Caki2 (cell line): ENCODE measurements at regions not wholly inside any gene's neighbourhood (a gene's known extent, or its start where the extent isn't known, plus 50 kb on each side); places are given as distances from the start of the nearest gene placed in this dataset.
A peak's percentile ranks its signal among the peaks of the same experiment; 100 is the strongest.

Experiments used
- DNase-seq: peaks from one replicate; pipeline ENCODE4 v3.0.0-alpha.2; 2015; ENCODE audit warnings: low read depth
- in situ Hi-C: cut with HindIII; loops from 2 replicates; pipeline ENCODE4 v1.10.0; 2016; ENCODE audit warnings: low sequenced_read_pairs, low pct_unique_long_range_greater_than_20kb, mixed read lengths

- DNase-seq: no peak
- in situ Hi-C loops: no loop called here
These were observed 228.8 kb downstream of the SMARCA2 start for GRCh38 chr9:2243666-2244555.

GRCh38 chr9:2247340-2247739, 232.2 kb downstream of the SMARCA2 start:
- DNase-seq: no peak
- in situ Hi-C loops: no loop called here

- in situ Hi-C loops: no loop called here
- peak; percentile 47 for DNase-seq
These were observed 233.7 kb downstream of the SMARCA2 start for GRCh38 chr9:2248768-2249265.

GRCh38 chr9:2253636-2254580, 238.8 kb downstream of the SMARCA2 start:
- no peak for DNase-seq
- in situ Hi-C loops: no loop called here

GRCh38 chr9:2255128-2255527, 240.0 kb downstream of the SMARCA2 start:
- no peak for DNase-seq
- in situ Hi-C loops: no loop called here

DNA sequence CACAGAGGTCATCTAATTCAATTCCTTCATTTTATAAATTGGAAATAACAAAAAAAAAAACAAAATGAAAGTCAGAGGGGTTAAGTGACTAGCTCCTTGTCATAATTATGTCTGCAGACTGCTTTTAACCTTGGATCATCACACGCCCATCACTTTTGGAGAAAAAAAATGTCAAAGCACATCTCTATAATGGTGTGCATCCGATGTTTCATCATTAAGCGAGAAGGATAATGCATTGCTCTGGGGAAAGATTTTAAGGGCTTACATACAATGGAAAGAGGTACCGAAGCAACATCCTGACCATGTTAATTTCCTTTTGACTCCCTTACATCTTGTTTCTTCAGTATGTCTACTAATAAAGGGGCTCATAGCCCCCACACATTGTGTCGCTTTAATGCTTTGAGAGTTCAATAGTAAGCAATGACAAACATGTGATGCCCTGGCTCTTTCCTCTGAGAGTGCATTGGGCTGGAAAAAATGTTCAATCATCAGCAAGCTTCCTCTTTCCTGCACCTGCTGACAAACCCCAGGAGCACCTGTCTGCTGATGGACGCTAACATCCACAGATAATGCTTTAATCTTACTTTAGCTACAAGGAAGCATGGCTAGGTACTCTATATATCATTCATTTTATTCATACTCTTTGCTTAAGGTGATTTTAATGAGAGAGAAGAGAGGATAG, 242.2 kb downstream of the SMARCA2 start:
- no peak for DNase-seq
- in situ Hi-C loops: no loop called here

- in situ Hi-C loops: no loop called here
- DNase-seq: peak; percentile 60
These were observed 245.5 kb downstream of the SMARCA2 start for GRCh38 chr9:2260417-2261306.

DNA sequence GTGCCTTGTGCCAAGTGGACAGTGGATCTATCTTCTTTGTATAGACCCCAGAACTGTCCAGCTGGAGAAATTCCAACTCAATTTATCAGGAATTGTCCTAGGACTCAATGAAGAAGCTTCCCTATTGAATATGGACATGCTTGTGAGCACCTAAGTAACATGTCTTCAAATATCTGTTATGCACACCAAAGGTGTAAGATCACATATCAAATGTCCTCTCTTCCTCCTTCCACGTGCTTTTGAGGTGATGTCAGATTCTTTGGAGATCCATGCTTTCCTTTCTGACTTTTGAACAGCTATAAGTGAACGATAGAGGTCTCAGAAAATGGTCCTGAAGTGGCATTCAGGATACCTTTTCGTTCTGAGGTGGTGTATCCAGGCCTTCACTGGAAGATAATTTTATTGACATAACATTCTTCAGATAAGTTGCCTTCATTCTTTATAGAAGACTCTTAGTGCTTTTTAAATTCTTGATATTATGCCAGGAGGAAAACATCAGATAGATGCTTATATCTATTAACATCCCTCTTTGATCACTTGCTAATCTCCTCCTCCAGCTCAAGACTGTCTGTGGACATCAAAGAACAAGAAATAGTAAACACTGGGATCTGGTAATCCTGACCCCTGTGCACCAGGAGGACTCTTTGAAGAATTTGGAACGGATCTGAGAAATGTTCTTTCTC, 246.4 kb downstream of the SMARCA2 start:
- DNase-seq: no peak
- in situ Hi-C loops: no loop called here

DNA sequence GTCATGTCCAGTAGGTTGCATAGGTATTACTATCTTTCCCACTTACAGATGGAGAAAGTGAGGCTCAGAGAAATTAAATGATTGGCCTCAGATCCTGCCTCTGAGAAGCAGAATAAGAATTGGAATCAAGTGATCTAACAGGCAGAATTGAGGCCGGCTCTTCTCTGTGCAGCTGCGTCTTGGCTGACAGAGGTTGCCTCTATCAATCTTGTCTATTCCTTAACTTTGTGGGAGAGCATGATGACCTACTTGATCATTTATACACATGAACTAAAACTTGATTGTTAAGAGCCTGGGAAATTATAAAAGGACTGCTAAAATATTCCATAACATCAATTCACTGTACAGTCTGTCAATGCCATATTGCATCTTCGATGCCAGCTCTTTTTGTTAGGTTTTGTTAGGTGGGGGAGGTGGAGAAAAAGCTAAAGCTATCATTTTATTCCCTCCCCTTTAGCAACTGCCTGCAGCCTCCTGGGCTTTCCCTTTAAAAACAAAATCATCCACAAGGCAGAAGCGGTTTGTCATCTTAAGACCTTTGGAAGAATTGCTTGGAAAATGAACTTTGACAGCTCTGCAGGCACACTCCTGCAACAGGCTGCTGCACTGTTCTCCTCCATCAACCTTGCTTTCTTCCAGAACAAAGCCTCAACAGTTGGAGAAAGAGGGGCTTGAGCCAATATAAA, 247.4 kb downstream of the SMARCA2 start:
- peak; percentile 19 for DNase-seq
- in situ Hi-C loops: no loop called here

GRCh38 chr9:2263111-2263510, 248.0 kb downstream of the SMARCA2 start:
- in situ Hi-C loops: no loop called here
- DNase-seq: no peak

GRCh38 chr9:2263665-2264064, 248.5 kb downstream of the SMARCA2 start:
- in situ Hi-C loops: no loop called here
- no peak for DNase-seq

DNA sequence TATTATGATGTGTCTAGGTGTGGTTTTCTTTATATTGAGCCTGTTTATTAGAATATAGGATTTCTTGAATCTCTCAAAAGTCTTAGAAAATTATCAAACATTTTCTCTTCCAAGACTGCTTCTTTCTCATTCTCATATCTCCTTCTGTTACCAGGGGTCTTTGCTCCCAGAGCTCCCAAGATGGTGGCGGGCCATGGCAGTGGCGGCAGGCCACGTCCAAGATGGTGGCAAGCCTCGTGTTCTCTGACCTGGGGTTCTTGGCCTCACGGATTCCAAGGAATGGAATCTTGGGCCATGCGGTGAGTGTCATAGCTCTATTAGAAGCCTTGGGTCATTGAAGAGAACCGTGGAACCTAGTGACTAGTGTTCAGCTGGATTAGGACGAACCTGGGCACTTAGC, 248.9 kb downstream of the SMARCA2 start:
- in situ Hi-C loops: no loop called here

DNA sequence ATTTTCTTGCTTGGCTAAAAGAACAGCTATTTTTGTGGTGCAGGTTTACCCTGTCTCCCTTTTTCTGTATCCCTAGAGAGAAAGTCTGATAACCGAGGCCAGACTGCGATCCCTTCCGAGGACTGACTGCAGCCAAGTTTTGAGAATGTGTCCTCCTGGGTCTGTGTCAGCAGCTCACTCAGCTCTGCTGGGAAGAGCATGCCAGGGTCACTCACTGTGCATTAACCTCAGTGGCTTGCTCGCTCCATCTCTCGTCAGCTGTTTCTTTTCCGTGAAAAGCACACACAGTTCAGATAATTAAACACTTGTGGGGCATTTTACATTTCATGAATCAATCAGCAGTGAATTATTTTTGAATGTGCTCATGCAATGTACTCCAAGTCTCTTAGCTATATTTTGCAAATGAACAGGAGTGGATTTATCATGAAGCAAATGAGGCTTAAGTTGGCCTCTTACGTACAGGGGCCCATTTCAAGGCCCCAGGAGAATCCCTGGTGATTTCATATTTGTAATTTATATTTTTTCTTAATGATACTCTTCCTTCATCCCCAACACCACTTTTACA, 252.1 kb downstream of the SMARCA2 start:
- in situ Hi-C loops: no loop called here
- no peak for DNase-seq

More for the DNA sequence above, 248.9 kb downstream of the SMARCA2 start:
- no peak for DNase-seq

- DNase-seq: no peak
- in situ Hi-C loops: no loop called here
These were observed 254.6 kb downstream of the SMARCA2 start for GRCh38 chr9:2269778-2270177.

DNA sequence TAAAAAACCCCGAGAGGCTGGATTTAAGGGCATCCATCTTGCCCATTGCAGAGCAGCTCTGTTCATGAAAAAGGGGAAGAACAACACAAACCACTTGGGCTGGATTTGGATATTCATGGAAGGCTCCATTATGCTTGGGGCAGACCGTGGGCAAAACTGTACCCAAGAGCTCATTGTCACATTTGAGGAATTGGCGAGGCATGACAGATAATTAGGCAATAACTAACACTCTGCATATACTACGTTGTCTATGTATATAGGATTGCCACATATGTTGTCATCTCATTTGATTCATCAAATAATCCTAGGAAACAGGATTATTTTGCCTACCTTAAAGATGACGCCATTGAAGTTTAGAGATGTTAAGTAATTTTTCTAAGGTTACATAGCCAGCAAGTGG, 255.4 kb downstream of the SMARCA2 start:
- in situ Hi-C loops: no loop called here
- DNase-seq: no peak

GRCh38 chr9:2271426-2271825, 256.3 kb downstream of the SMARCA2 start:
- in situ Hi-C loops: no loop called here
- DNase-seq: no peak
